Stromal cell of bone marrow (primary cell): ENCODE measurements at regions not wholly inside any gene's neighbourhood (a gene's known extent, or its start where the extent isn't known, plus 50 kb on each side); places are given as distances from the start of the nearest gene placed in this dataset.
"Not testable (repeated sequence)": the region's sequence is repeated elsewhere in the genome, so short reads cannot be mapped to it uniquely, and the experiment has no call there.

Source experiments
- DNase-seq: peaks from one replicate; pipeline ENCODE4 v3.0.0-alpha.2; 2012; ENCODE audit warnings: low read depth

DNA sequence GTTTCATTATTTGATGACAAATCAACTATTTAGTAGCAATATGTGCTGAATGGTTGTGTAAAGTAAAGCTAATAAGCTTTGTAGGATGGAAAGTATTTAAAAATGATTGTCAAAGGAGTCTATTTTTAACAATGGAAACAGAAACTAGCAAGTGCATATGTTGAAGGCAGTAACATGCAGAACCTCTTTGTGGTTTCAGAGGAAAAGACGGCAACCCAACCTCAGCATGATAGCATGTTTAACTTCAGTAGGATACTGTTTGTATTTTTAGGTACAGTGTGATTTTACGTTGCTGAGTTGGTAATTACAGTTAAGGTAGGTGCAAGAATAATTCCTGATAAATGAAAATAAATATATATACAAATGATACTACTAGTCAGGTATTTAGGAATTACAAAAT lies 545.4 kb downstream of the CDY1 start:
- DNase-seq, result not testable (repeated sequence)

DNA sequence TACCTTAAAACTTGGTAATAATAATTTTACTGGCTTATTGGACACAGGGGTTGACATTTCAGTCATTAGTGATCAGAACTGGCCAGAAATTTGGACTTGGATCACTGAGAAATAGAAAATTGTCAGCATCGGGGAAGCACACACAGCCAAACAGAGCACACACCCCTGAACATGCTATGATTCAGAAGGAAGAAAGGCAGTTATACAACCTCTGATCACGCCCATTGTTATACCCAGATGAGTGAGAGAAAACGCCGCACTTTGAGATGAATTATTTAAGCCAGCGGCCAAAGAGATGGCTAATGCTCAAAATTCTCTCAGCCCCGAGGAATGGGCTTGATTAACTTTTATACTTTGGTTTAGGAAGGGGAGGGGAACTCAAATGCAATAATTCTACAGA lies 557.4 kb downstream of the CDY1 start:
- DNase-seq, result not testable (repeated sequence)

GRCh38 chrY:26224974-26225373 lies 603.1 kb downstream of the CDY1 start:
- DNase-seq, result not testable (repeated sequence)

DNA sequence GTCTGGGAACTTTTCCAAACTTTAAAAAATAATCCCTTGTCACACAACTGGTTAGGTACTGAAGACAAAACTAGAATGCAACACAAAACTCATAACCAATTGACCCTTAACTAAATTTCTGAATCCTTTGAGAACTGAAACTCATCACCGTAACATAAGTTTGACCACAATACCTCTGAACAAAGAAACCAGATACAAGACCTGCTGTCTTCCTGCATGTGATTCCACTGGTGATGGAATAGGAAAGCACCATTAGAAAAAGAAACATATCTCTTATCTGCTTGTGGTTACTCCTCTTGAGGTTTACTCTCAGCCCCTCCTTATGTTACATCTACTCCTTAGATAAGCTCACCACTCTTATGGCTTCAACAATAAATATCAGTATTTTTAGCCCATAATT lies 603.6 kb downstream of the CDY1 start:
- DNase-seq, result not testable (repeated sequence)

DNA sequence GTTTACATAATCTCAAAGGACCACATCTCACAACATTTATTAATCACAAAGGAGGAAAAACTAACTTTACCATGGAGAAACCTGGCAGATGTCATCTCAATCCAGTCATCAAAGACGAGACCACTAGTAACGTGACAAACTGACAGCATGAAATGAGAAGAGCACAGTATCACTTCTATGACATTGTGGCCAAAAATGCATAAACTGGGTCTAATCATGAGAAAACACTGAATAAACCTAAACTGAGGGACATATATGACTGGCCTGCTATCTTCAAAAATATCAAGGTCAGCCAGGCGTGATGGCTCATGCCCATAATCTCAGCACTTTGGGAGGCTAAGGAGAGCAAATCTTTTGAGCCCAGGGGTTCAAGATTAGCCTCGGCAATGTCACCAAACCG lies 619.0 kb downstream of the CDY1 start:
- not testable (repeated sequence) for DNase-seq

GRCh38 chrY:26254262-26254661 lies 632.3 kb downstream of the CDY1 start:
- DNase-seq, result not testable (repeated sequence)

DNA sequence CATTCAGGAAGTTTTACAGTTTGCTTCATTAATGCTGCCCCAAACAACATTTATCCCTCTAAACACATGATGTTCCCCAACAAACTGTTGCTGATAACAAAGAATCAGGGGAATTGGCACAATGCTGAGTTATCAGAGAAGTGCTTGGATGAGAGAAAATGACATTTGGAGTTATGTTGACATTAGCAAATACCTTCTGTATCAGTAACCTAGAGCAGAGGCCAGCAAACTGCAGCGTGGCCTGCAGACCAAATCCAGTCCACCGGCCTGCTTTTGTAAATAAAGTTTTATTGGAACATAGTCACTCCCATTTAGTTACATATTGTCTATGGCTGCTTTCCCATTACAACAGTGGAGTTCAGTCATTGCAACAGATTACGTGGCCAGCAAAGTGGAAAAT lies 643.5 kb downstream of the CDY1 start:
- DNase-seq, result not testable (repeated sequence)

DNA sequence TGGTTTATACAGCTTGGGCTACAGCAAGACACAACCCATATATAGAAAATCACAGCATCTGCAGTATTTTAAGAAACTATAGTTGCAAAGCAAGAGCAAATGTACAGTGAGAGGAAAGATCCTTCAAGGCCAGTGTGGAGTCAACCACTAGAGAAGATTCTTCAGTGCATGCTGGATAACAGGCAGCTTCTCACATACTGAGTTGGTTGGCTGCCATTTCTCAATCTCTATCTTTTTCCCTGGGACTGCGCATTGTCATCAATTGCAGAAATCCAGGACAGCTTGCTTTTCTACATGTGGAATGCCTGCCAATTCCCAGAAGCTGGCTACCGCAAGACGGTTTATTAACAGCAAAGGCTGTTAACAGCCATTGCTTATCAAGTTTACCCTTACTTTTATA lies 646.5 kb downstream of the CDY1 start:
- DNase-seq, result not testable (repeated sequence)

- DNase-seq, result not testable (repeated sequence)
Observed at GRCh38 chrY:26268934-26269333, 647.0 kb downstream of the CDY1 start.

DNA sequence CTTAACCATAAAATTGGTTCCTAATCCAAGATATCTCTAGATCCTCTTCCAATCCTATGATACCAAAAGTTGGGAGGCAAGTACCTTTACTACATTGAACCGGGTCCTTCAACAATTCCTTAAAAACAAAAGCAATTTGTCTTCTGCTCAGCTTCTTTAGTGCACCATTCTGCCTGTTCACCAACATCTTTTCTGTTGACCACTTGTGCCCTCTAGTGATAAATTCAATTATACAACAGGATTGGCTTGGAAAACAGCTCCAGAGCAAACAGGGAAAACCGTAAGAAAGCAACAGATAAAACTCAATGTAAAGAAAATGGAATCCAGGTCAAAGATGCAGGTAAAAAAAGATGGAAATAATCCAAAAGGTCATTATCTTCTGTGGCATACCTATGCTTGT lies 651.2 kb downstream of the CDY1 start:
- DNase-seq, result not testable (repeated sequence)

GRCh38 chrY:26306046-26306445 lies 684.1 kb downstream of the CDY1 start:
- not testable (repeated sequence) for DNase-seq

DNA sequence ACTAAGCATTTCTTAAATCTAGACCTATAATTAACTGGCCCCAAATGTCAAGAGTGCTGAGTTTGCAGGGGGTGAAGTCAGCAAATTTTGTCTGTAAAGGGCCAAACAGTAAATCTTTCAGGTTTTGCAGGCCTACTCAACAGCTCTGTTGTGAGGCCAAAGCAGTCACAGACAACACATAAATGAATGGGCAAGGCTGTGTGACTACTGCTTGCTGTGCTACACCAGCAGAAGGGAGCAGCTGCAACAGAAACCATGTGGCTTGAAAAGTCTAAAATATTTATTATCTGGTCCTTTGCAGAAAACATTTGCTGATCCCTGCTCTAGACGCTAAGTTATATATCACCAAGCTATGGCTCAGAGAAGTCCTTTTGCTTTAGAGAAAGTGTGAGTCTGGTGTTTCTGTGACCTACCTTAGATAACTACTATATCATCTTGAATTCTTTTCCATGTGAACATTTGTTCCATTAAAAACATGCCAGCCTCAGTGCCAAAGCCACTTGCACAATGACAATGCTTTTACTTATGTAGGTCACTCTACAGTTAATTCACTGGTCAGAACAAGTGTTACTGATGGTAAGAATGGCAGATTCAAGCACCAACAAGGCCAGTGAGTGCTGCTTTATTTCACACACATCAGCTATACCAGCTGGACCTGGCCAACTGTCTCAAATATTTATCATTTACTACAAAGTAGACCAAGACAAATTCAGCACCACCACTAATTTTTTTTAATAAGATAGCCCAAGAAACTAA lies 684.9 kb downstream of the CDY1 start:
- not testable (repeated sequence) for DNase-seq

DNA sequence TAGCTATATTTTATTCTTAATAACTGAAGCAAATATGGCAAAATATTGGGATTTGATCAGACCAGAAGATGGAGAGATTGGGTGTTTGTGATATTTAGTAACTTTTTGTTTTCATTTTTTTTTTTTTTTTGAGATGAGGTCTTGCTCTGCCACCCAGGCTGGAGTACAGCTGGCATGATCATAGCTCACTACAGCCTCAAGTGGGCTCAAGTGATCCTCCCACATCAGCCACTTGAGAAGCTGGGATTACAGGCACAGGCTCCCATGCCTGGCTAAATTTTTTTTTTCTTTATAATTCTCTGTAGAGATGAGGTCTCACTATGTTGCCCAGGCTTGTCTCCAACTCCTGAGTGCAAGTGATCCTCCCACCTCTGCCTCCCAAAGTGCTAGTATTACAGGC lies 686.4 kb downstream of the CDY1 start:
- DNase-seq, result not testable (repeated sequence)

- peak; percentile 6 for DNase-seq
Observed at GRCh38 chrY:26315065-26315464, 693.1 kb downstream of the CDY1 start.

- not testable (repeated sequence) for DNase-seq
Observed at GRCh38 chrY:26319488-26320202, 697.7 kb downstream of the CDY1 start.

GRCh38 chrY:26322756-26323155 lies 700.8 kb downstream of the CDY1 start:
- not testable (repeated sequence) for DNase-seq

GRCh38 chrY:26352931-26353330 lies 731.0 kb downstream of the CDY1 start:
- not testable (repeated sequence) for DNase-seq

DNA sequence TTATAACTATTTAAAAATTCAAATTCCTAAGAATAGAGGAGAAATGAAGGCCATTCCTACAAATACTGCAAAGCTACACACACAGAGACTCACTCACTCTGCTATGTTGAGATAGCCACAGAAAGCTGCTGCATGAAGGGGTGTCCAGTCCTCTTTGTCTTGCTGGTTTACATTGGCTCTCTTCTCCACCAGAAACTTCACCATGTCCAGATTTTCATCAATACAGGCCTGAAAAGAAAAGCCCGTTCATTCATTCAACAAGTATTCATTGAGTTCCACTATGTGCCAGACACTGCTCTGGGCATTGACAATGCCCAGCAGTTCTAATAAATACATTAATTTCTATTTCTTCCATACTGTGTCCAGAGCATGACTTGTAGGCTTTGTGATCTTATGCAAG lies 732.3 kb downstream of the CDY1 start:
- DNase-seq, result no peak

- not testable (repeated sequence) for DNase-seq
Observed at GRCh38 chrY:26359869-26360268, 738.0 kb downstream of the CDY1 start.

DNA sequence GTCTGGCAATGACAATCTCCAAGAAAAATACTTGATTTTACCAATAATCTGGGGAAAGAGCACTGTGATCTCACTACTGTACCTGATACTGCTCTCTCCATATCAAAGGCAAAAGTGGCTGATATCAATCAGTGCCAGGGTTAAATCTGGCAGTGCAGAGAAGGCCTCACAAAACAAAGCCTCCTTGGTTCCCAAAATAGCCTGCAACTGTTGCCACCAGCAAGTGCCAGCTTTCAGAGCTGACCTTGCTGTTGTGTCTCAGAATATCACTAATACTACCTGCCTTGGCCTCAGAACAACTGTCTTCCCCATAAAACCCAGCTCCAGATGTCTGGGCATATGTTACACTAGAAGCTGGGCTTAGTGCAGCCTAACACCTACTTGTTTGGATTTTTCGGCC lies 738.6 kb downstream of the CDY1 start:
- DNase-seq, result not testable (repeated sequence)

DNA sequence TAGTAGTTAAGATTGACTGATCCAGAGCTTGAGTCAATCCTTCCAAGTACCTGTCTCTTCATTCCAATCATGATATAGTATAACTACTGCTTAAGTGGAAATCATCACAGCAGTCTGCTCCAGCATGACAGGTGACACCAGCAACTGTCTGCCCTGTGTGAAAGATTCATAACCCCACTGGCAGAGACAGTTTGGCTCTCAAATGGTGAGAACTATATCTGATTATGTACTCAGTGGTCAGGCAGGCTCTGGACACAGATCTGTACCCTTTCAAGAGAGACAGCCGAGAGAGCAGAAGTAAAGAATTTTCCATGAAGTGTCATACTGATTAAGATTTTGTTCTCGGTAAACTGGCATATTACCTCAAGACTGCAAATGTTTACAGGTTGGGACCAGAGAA lies 741.5 kb downstream of the CDY1 start:
- DNase-seq, result not testable (repeated sequence)

- not testable (repeated sequence) for DNase-seq
Observed at GRCh38 chrY:26366091-26366490, 744.2 kb downstream of the CDY1 start.

- not testable (repeated sequence) for DNase-seq
Observed at GRCh38 chrY:26372480-26372879, 750.6 kb downstream of the CDY1 start.
